ENCODE measurements at regions not wholly inside any gene's neighbourhood (a gene's known extent, or its start where the extent isn't known, plus 50 kb on each side); places are given as distances from the start of the nearest gene placed in this dataset.

DNA sequence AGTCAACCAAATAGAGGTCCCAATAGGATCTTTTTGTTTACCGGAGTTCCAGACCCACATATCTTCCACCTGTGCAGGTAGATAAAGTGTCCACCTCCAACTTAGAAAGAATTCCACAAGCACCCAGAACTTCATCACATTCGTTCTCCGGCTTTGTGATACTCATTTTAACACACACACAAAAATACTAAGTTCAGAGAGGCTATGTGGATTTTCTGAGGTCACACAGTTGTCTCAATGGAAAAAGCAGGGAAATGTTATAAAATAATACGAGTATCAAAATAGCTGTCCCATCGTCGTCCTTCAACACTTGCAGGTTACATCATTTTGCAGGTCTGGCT is 137.5 kb downstream of the TMCO5A start:
- TF ChIP-seq, protein P1, sequence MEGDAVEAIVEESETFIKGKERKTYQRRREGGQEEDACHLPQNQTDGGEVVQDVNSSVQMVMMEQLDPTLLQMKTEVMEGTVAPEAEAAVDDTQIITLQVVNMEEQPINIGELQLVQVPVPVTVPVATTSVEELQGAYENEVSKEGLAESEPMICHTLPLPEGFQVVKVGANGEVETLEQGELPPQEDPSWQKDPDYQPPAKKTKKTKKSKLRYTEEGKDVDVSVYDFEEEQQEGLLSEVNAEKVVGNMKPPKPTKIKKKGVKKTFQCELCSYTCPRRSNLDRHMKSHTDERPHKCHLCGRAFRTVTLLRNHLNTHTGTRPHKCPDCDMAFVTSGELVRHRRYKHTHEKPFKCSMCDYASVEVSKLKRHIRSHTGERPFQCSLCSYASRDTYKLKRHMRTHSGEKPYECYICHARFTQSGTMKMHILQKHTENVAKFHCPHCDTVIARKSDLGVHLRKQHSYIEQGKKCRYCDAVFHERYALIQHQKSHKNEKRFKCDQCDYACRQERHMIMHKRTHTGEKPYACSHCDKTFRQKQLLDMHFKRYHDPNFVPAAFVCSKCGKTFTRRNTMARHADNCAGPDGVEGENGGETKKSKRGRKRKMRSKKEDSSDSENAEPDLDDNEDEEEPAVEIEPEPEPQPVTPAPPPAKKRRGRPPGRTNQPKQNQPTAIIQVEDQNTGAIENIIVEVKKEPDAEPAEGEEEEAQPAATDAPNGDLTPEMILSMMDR (IDR thresholded peaks at IDR 0.05): no peak
- no peak for TF ChIP-seq EZH2 (IDR thresholded peaks at IDR 0.05; ENCODE audit: borderline replicate concordance, insufficient read depth, low read depth, low read length, poor library complexity, severe bottlenecking)
- no peak for ATAC-seq (ENCODE audit: low read depth)
- peak overlapping the region; percentile 61 for H3K9ac ChIP-seq (ENCODE audit: low read length)

DNA sequence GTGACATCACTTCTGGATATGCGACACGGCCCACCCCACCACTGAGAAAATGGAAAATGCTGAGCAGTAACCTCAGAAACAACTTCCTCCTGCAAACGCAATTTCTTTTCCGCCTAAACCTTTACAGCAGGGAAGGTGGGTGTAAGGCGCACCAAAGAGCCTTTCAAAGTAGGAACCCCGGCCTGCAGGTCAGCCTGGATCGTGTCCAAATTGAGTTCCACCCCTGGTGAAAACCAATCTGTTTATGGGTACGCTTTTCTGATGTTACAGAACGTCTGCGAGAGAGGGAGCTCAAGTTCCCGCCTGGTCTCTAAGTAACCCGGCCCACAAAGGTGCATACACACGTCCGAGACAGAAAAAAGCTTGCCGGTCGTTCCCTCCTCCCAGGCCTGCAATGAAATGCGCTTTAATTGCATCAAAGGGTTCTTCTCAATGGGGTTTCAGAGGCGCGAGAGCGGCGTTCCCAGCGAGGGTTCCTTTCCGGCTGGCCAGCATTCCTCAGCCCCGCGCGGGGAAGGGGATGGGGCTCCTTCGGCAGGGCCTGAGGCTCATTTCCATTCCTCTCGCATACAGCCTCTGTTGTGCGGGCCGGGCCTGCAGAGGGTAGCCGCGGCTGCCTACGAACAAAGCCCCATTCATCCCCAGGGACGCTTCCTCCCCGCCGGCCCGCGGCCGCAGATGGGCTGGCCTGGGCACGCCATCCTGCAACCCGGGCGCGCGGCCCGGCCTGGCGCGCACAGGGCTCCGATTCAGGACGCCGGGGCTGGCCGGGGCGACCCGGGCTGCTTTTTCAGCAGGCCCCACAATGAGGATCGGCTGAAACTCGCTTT is 138.1 kb downstream of the TMCO5A start:
- Histone ChIP-seq H3K27ac (ENCODE audit: low read length in 2 of 2) (no peak overlapping the region), H3K4me2 (replicated peaks; ENCODE audit: low read depth, low read length, poor library complexity, severe bottlenecking) (peak overlapping the region; percentile 89), H2AFZ (ENCODE audit: insufficient read depth, low read depth, low read length, poor library complexity, severe bottlenecking) (peak overlapping the region; percentile 81), H3K4me3 (ENCODE audit: control extremely low read depth in 1 of 5, extremely low read depth in 1 of 5, insufficient read depth in 1 of 5, low read depth in 2 of 5, low read length in 4 of 5) (peak overlapping the region; percentile 36 to 63 (median 55)), H3K79me2 (ENCODE audit: control insufficient read depth, insufficient read depth, low read length) (no peaks in the 10 kb centered on the region), H3K9ac (ENCODE audit: low read length) (peak overlapping the region; percentile 61), H3K9me3 (ENCODE audit: control extremely low read depth in 1 of 3, control insufficient read depth in 2 of 3, insufficient read depth in 1 of 3, low read length in 2 of 3) (no peaks in the 10 kb centered on the region), H3K27me3 (replicated peaks in 1 of 4; ENCODE audit: control extremely low read depth in 1 of 4, control insufficient read depth in 3 of 4, insufficient read depth in 4 of 4, low read length in 3 of 4) (peaks cover 0 to 12% (median 0%) of the 10 kb centered on the region in 4 experiments), H4K20me1 (ENCODE audit: control insufficient read depth, insufficient read depth, low read length, poor library complexity, severe bottlenecking) (no peaks in the 10 kb centered on the region), H3K36me3 (replicated peaks in 1 of 2; ENCODE audit: control extremely low read depth in 1 of 2, control insufficient read depth in 1 of 2, extremely low read depth in 1 of 2, insufficient read depth in 2 of 2, low read length in 1 of 2) (no peaks in the 10 kb centered on the region), H3K4me1 (ENCODE audit: control insufficient read depth in 2 of 2, insufficient read depth in 2 of 2, low read length in 2 of 2) (peaks cover 25 to 37% of the 10 kb centered on the region in 2 donors)
- no peaks in the 10 kb centered on the region for H3K9me3 Mint-ChIP-seq (ENCODE audit: insufficient read depth)
- TF ChIP-seq EZH2 (IDR thresholded peaks at IDR 0.05; ENCODE audit: borderline replicate concordance, insufficient read depth, low read depth, low read length, poor library complexity, severe bottlenecking): no peak
- TF ChIP-seq, protein P1 (IDR thresholded peaks at IDR 0.05): no peak
- peak overlapping the region; percentile 67 for H3K27ac Mint-ChIP-seq
- H3K4me3 Mint-ChIP-seq: peak overlapping the region; percentile 90
- ATAC-seq (ENCODE audit: low read depth) (peak; percentile 64), DNase-seq (peak; percentile 66)
- WGBS (ENCODE audit: insufficient coverage): under 1% methylated on average over 54 of the region's 55 CpGs
- no peaks in the 10 kb centered on the region for H3K27me3 Mint-ChIP-seq
- ChIA-PET POLR2A (no interaction called here), CTCF (interaction anchor here (1.0 to 1.4 kb wide), 2 partner anchors 89 to 179 kb away, joined by 3 to 4 read pairs; no protein-coding TSS in a partner anchor)
- intact Hi-C loops (cut with micrococcal nuclease): loop anchor here (2.0 kb wide), 1 partner anchor 180 kb away; the partner anchor contains the start of gene SPRED1
- H3K4me1 Mint-ChIP-seq: peaks cover 59% of the 10 kb centered on the region

More for the DNA sequence above, 137.5 kb downstream of the TMCO5A start:
- intact Hi-C loops (cut with micrococcal nuclease): loop anchor here (2.0 kb wide), 1 partner anchor 181 kb away; the partner anchor contains the start of gene SPRED1
- H3K4me2 ChIP-seq (replicated peaks; ENCODE audit: low read depth, low read length, poor library complexity, severe bottlenecking): peak overlapping the region; percentile 89
- no peaks in the 10 kb centered on the region for H4K20me1 ChIP-seq (ENCODE audit: control insufficient read depth, insufficient read depth, low read length, poor library complexity, severe bottlenecking)
- no peaks in the 10 kb centered on the region for H3K36me3 ChIP-seq (replicated peaks in 1 of 2; ENCODE audit: control extremely low read depth in 1 of 2, control insufficient read depth in 1 of 2, extremely low read depth in 1 of 2, insufficient read depth in 2 of 2, low read length in 1 of 2)
- H3K27ac ChIP-seq (ENCODE audit: low read length in 2 of 2): no peak overlapping the region
- peaks cover 0 to 12% (median 0%) of the 10 kb centered on the region in 4 experiments for H3K27me3 ChIP-seq (replicated peaks in 1 of 4; ENCODE audit: control extremely low read depth in 1 of 4, control insufficient read depth in 3 of 4, insufficient read depth in 4 of 4, low read length in 3 of 4)
- Mint-ChIP-seq H3K27me3 (no peaks in the 10 kb centered on the region), H3K4me1 (peaks cover 53% of the 10 kb centered on the region), H3K4me3 (peak overlapping the region; percentile 90), H3K9me3 (ENCODE audit: insufficient read depth) (no peaks in the 10 kb centered on the region), H3K27ac (peak overlapping the region; percentile 67)
- no peaks in the 10 kb centered on the region for H3K79me2 ChIP-seq (ENCODE audit: control insufficient read depth, insufficient read depth, low read length)
- 27% methylated on average over 3 of the region's 6 CpGs for WGBS (ENCODE audit: insufficient coverage)
- H2AFZ ChIP-seq (ENCODE audit: insufficient read depth, low read depth, low read length, poor library complexity, severe bottlenecking): peak overlapping the region; percentile 81
- CTCF ChIA-PET: interaction anchor here (1.0 to 1.4 kb wide), 2 partner anchors 90 to 179 kb away, joined by 3 to 4 read pairs; no protein-coding TSS in a partner anchor
- peaks cover 19 to 32% of the 10 kb centered on the region in 2 donors for H3K4me1 ChIP-seq (ENCODE audit: control insufficient read depth in 2 of 2, insufficient read depth in 2 of 2, low read length in 2 of 2)
- H3K9me3 ChIP-seq (ENCODE audit: control extremely low read depth in 1 of 3, control insufficient read depth in 2 of 3, insufficient read depth in 1 of 3, low read length in 2 of 3): no peaks in the 10 kb centered on the region
- H3K4me3 ChIP-seq (ENCODE audit: control extremely low read depth in 1 of 5, extremely low read depth in 1 of 5, insufficient read depth in 1 of 5, low read depth in 2 of 5, low read length in 4 of 5): peak overlapping the region in 4 of 5 experiments; percentile 36 to 63 (median 58)
- POLR2A ChIA-PET: no interaction called here
- DNase-seq: no peak
